H1 (cell line): ENCODE measurements at regions not wholly inside any gene's neighbourhood (a gene's known extent, or its start where the extent isn't known, plus 50 kb on each side); places are given as distances from the start of the nearest gene placed in this dataset.

ENCODE experiments used
- CTCF ChIA-PET: fragments of 300-600 bp; sonication (Branson Sonifier 250); formaldehyde crosslinking; loops from one replicate; lab custom pipeline; 2021; ENCODE audit not compliant: partially characterized antibody; lab: Charles Lee
- POLR2A ChIA-PET: fragments of 300-600 bp; sonication (Branson Sonifier 250); formaldehyde crosslinking; loops from one replicate; lab custom pipeline; 2021; ENCODE audit warnings: inconsistent platforms; ENCODE audit not compliant: partially characterized antibody; lab: Charles Lee
- DNase-seq, 2 experiments: peaks; one replicate each; pipeline versions ENCODE4 v3.0.0 to v3.0.0-alpha.2; 2010 to 2022; ENCODE audit warnings: low spot score in 2 of 2, low read depth in 1 of 2, mixed read lengths in 1 of 2
- FAIRE-seq: peaks from 2 replicates; lab custom pipeline; 2011; peaks lifted over from hg19 to GRCh38; lab: Jason Lieb, UNC
- H2AFZ ChIP-seq: 2 replicates; pipeline ENCODE4 v1.8.1; 2012; ENCODE audit warnings: low read length, inconsistent platforms
- H2AK5ac ChIP-seq: 2 replicates; pipeline ENCODE4 v1.6.1; 2013; ENCODE audit warnings: low read depth, low read length
- H2BK120ac ChIP-seq: replicated peaks from 2 replicates; pipeline ENCODE3; 2013; ENCODE audit warnings: low read depth, low read length, inconsistent platforms
- H2BK12ac ChIP-seq: 2 replicates; pipeline ENCODE4 v1.6.1; 2013; ENCODE audit warnings: low read depth, low read length
- H2BK15ac ChIP-seq: 2 replicates; pipeline ENCODE4 v1.6.1; 2013; ENCODE audit warnings: low read length
- H2BK20ac ChIP-seq: 2 replicates; pipeline ENCODE4 v1.6.1; 2013; ENCODE audit warnings: low read length
- H2BK5ac ChIP-seq: 2 replicates; pipeline ENCODE4 v1.6.1; 2013; ENCODE audit warnings: low read depth, low read length
- H3K14ac ChIP-seq: 2 replicates; pipeline ENCODE4 v1.6.1; 2013; ENCODE audit warnings: inconsistent platforms; ENCODE audit not compliant: insufficient read length
- H3K18ac ChIP-seq: 2 replicates; pipeline ENCODE4 v1.6.1; 2013; ENCODE audit warnings: low read length; ENCODE audit errors: extremely low read depth
- H3K23ac ChIP-seq: 2 replicates; pipeline ENCODE4 v1.6.1; 2013; ENCODE audit warnings: inconsistent platforms; ENCODE audit not compliant: insufficient read length
- H3K23me2 ChIP-seq: 2 replicates; pipeline ENCODE4 v1.6.1; 2013; ENCODE audit warnings: low read depth, low read length
- H3K27ac ChIP-seq: 2 replicates; pipeline ENCODE4 v1.6.1; 2011; ENCODE audit warnings: low read depth, low read length, inconsistent platforms
- H3K27me3 ChIP-seq, 4 experiments: replicated peaks in 1 of 4; 1 replicate in 1 of 4; 2 replicates in 3 of 4; pipeline versions ENCODE4 v1.6.1 to v1.8.1; 2011 to 2013; ENCODE audit warnings: low read length in 3 of 4, mild to moderate bottlenecking in 3 of 4, inconsistent platforms in 2 of 4, mixed read lengths in 2 of 4, moderate library complexity in 1 of 4; ENCODE audit not compliant: control insufficient read depth in 3 of 4, insufficient read depth in 3 of 4; ENCODE audit errors: extremely low read depth in 1 of 4
- H3K36me3 ChIP-seq, 4 experiments: 2 replicates each; pipeline versions ENCODE4 v1.6.1 to v1.8.1; 2011 to 2013; ENCODE audit warnings: mild to moderate bottlenecking in 4 of 4, low read length in 3 of 4, moderate library complexity in 2 of 4, control low read depth in 1 of 4, inconsistent platforms in 1 of 4; ENCODE audit not compliant: insufficient read depth in 4 of 4, control insufficient read depth in 2 of 4
- H3K4ac ChIP-seq: replicated peaks from 2 replicates; pipeline ENCODE3; 2013; ENCODE audit warnings: low read length, low read depth, mixed read lengths, inconsistent platforms; ENCODE audit not compliant: insufficient read length
- H3K4me1 ChIP-seq, 4 experiments: replicated peaks in 1 of 4; 1 replicate in 1 of 4; 2 replicates in 3 of 4; pipeline versions ENCODE4 v1.6.1 to v1.8.1; 2011 to 2013; ENCODE audit warnings: low read length in 3 of 4, inconsistent platforms in 2 of 4, mixed read lengths in 1 of 4; ENCODE audit not compliant: insufficient read depth in 4 of 4, control insufficient read depth in 3 of 4
- H3K4me2 ChIP-seq, 2 experiments: 2 replicates each; pipeline versions ENCODE4 v1.6.1 to v1.8.1; 2011 to 2013; ENCODE audit warnings: low read depth in 2 of 2, low read length in 2 of 2, control low read depth in 1 of 2, inconsistent platforms in 1 of 2, mild to moderate bottlenecking in 1 of 2; ENCODE audit not compliant: insufficient read depth in 1 of 2
- H3K4me3 ChIP-seq, 4 experiments: fragments of 200-600, 300-600 bp in 1 of 4; sonication (generic), shearing (Covaris generic), sonication (Bioruptor Twin) in 1 of 4; 2 replicates each; pipeline versions ENCODE4 v1.5.1 to v1.8.1; 2011 to 2016; ENCODE audit warnings: low read length in 4 of 4, low read depth in 3 of 4, control low read depth in 2 of 4, inconsistent platforms in 2 of 4, mild to moderate bottlenecking in 2 of 4, mixed read lengths in 1 of 4, moderate library complexity in 1 of 4; ENCODE audit not compliant: insufficient read depth in 2 of 4; ENCODE audit errors: extremely low read depth in 1 of 4
- H3K56ac ChIP-seq: replicated peaks from 2 replicates; pipeline ENCODE3; 2013; ENCODE audit warnings: low read depth, mild to moderate bottlenecking, mixed read lengths, low read length, inconsistent platforms; ENCODE audit not compliant: insufficient read length
- H3K79me1 ChIP-seq: 2 replicates; pipeline ENCODE4 v1.6.1; 2013; ENCODE audit warnings: low read depth, low read length, control low read depth
- H3K79me2 ChIP-seq, 2 experiments: 2 replicates each; pipeline versions ENCODE4 v1.6.1 to v1.8.1; 2012 to 2013; ENCODE audit warnings: low read length in 2 of 2, mild to moderate bottlenecking in 2 of 2, inconsistent platforms in 1 of 2; ENCODE audit not compliant: insufficient read depth in 2 of 2, control insufficient read depth in 1 of 2
- H3K9ac ChIP-seq, 4 experiments: replicated peaks in 1 of 4; 1 replicate in 1 of 4; 2 replicates in 3 of 4; pipeline versions ENCODE4 v1.6.1 to v1.8.1; 2011 to 2013; ENCODE audit warnings: low read depth in 3 of 4, low read length in 3 of 4, control low read depth in 2 of 4, mild to moderate bottlenecking in 2 of 4, moderate library complexity in 2 of 4, inconsistent platforms in 1 of 4; ENCODE audit errors: extremely low read depth in 1 of 4
- H3K9me3 ChIP-seq, 2 experiments: 2 replicates each; pipeline versions ENCODE4 v1.6.1 to v1.8.1; 2012 to 2013; ENCODE audit warnings: mild to moderate bottlenecking in 2 of 2, moderate library complexity in 2 of 2, control low read depth in 1 of 2, inconsistent platforms in 1 of 2, low read depth in 1 of 2, low read length in 1 of 2, mixed read lengths in 1 of 2; ENCODE audit not compliant: insufficient read depth in 2 of 2
- H4K20me1 ChIP-seq, 2 experiments: replicated peaks in 1 of 2; 2 replicates each; pipeline versions ENCODE3 to v1.8.1; 2011 to 2013; ENCODE audit warnings: inconsistent platforms in 2 of 2, low read length in 2 of 2, mild to moderate bottlenecking in 1 of 2; ENCODE audit not compliant: insufficient read depth in 2 of 2, control insufficient read depth in 1 of 2
- H4K5ac ChIP-seq: 2 replicates; pipeline ENCODE4 v1.6.1; 2013; ENCODE audit warnings: low read length, low read depth, mixed read lengths, inconsistent platforms; ENCODE audit not compliant: insufficient read length
- H4K8ac ChIP-seq: 2 replicates; pipeline ENCODE4 v1.8.0; 2013; ENCODE audit warnings: mild to moderate bottlenecking, moderate library complexity, low read length, inconsistent platforms; ENCODE audit not compliant: insufficient read depth; ENCODE audit errors: extremely low read depth
- H4K91ac ChIP-seq: replicated peaks from 2 replicates; pipeline ENCODE3; 2013; ENCODE audit warnings: low read length, mixed read lengths, inconsistent platforms; ENCODE audit not compliant: insufficient read length
- ASH2L ChIP-seq: fragments of 200-600, 300-600 bp; sonication (generic); IDR thresholded peaks from one replicate; pipeline ENCODE4 v1.7.1; 2017; ENCODE audit warnings: low read length
- BRCA1 ChIP-seq: IDR thresholded peaks from 2 replicates; pipeline ENCODE4 v1.6.1; 2012; ENCODE audit warnings: low read depth, low read length, improper control_type of control experiment
- CHD1 ChIP-seq: IDR thresholded peaks from 2 replicates; pipeline ENCODE4 v1.6.1; 2012; ENCODE audit warnings: low read depth, low read length, improper control_type of control experiment
- CTCF ChIP-seq, 3 experiments: IDR thresholded peaks; 1 replicate in 2 of 3; 2 replicates in 1 of 3; pipeline versions ENCODE4 v1.5.1 to v1.6.1; 2011; ENCODE audit warnings: low read length in 3 of 3, mild to moderate bottlenecking in 3 of 3, inconsistent platforms in 2 of 3, low read depth in 1 of 3, moderate library complexity in 1 of 3; ENCODE audit not compliant: insufficient read depth in 1 of 3; ENCODE audit errors: control extremely low read depth in 1 of 3
- EGR1 ChIP-seq: IDR thresholded peaks from 2 replicates; pipeline ENCODE4 v1.6.1; 2011; ENCODE audit warnings: low read depth, low read length, borderline replicate concordance
- EP300 ChIP-seq, 2 experiments: IDR thresholded peaks; 1 replicate in 1 of 2; 2 replicates in 1 of 2; pipeline ENCODE4 v1.6.1; 2011 to 2012; ENCODE audit warnings: low read depth in 2 of 2, low read length in 2 of 2, mild to moderate bottlenecking in 2 of 2, borderline replicate concordance in 1 of 2, inconsistent platforms in 1 of 2, moderate library complexity in 1 of 2
- GTF2F1 ChIP-seq: IDR thresholded peaks from 2 replicates; pipeline ENCODE4 v1.6.1; 2012; ENCODE audit warnings: low read depth, low read length, improper control_type of control experiment, borderline replicate concordance
- NRF1 ChIP-seq: IDR thresholded peaks from 2 replicates; pipeline ENCODE4 v1.6.1; 2011; ENCODE audit warnings: mild to moderate bottlenecking, low read depth, low read length, improper control_type of control experiment
- POU5F1 ChIP-seq: IDR thresholded peaks from 2 replicates; pipeline ENCODE4 v1.6.1; 2011; ENCODE audit warnings: low read depth, mild to moderate bottlenecking, low read length, moderate library complexity
- RBBP5 ChIP-seq: IDR thresholded peaks from 2 replicates; pipeline ENCODE4 v1.7.1; 2012; ENCODE audit warnings: low read depth, mild to moderate bottlenecking, inconsistent platforms, low read length, moderate library complexity, borderline replicate concordance
- SAP30 ChIP-seq: fragments of 300-600 bp; sonication (generic); IDR thresholded peaks from 2 replicates; pipeline ENCODE4 v1.7.1; 2012; ENCODE audit warnings: low read length, moderate library complexity, mild to moderate bottlenecking, inconsistent platforms; ENCODE audit not compliant: insufficient read depth, insufficient replicate concordance
- WGBS, 2 experiments: shearing (Covaris generic) in 1 of 2; methylation state at CpG; one replicate each; pipeline versions ENCODE4 v1.1.6 to v1.1.7; 2013 to 2015; ENCODE audit warnings: low lambda C conversion rate in 2 of 2, mixed read lengths in 2 of 2, inconsistent platforms in 1 of 2, low coverage in 1 of 2, missing lambda C conversion rate in 1 of 2; ENCODE audit not compliant: insufficient replicate concordance in 2 of 2, insufficient coverage in 1 of 2, insufficient read length in 1 of 2; ENCODE audit errors: extremely low coverage in 1 of 2, missing lambda C conversion rate in 1 of 2; 5-methylcytosine and 5-hydroxymethylcytosine counted together
- TF ChIP-seq, protein P1 (sequence below): IDR thresholded peaks from 2 replicates; pipeline ENCODE4 v1.6.1; 2012; ENCODE audit warnings: inconsistent platforms

GRCh38 chr12:116391501-116391900 lies 114.0 kb upstream of the MED13L start:
- no peak overlapping the region for H3K4me3 ChIP-seq
- CTCF ChIA-PET, result interaction anchor here (0.7 to 1.3 kb wide), 2 partner anchors 15 to 207 kb away, joined by 3 to 4 read pairs; no protein-coding TSS in a partner anchor
- no peak overlapping the region for H2BK120ac ChIP-seq
- H3K4me2 ChIP-seq, result no peak overlapping the region
- FAIRE-seq (no peak), DNase-seq (no peak)
- H3K14ac ChIP-seq, result no peak overlapping the region
- H3K9ac ChIP-seq, result no peak overlapping the region
- no peak overlapping the region for H3K18ac ChIP-seq
- no peak overlapping the region for H2BK20ac ChIP-seq
- H3K4ac ChIP-seq, result no peak overlapping the region
- H2AFZ ChIP-seq, result no peak overlapping the region
- no peak overlapping the region for H2AK5ac ChIP-seq
- H2BK15ac ChIP-seq, result no peak overlapping the region
- H3K56ac ChIP-seq, result no peak overlapping the region
- H4K5ac ChIP-seq, result no peak overlapping the region
- no peaks in the 10 kb centered on the region for H3K79me2 ChIP-seq
- WGBS, 2 experiments, result 94% methylated on average over 3 of the region's 3 CpGs; no CpG with 5 or more reads in 1 of the 2 experiments
- H3K23ac ChIP-seq, result no peak overlapping the region
- POLR2A ChIA-PET, result interaction anchor here (1.1 kb wide), 1 partner anchor 114 kb away, joined by 3 read pairs; no protein-coding TSS in a partner anchor
- H2BK12ac ChIP-seq, result no peak overlapping the region
- no peaks in the 10 kb centered on the region for H4K20me1 ChIP-seq
- H3K79me1 ChIP-seq, result no peaks in the 10 kb centered on the region
- H2BK5ac ChIP-seq, result no peak overlapping the region
- H4K8ac ChIP-seq, result no peak overlapping the region
- no peak for TF ChIP-seq NRF1
- TF ChIP-seq EP300 (IDR thresholded peaks at IDR 0.05; ENCODE audit: borderline replicate concordance in 1 of 2, low read depth in 2 of 2, low read length in 2 of 2), result no peak
- no peak for TF ChIP-seq CTCF (IDR thresholded peaks at IDR 0.05; ENCODE audit: control extremely low read depth in 1 of 3, insufficient read depth in 1 of 3, low read depth in 1 of 3, low read length in 3 of 3)
- TF ChIP-seq CHD1, result no peak
- TF ChIP-seq EGR1, result no peak
- no peak for TF ChIP-seq GTF2F1
- TF ChIP-seq SAP30, result no peak
- TF ChIP-seq ASH2L, result no peak
- no peak for TF ChIP-seq BRCA1
- TF ChIP-seq, protein P1, sequence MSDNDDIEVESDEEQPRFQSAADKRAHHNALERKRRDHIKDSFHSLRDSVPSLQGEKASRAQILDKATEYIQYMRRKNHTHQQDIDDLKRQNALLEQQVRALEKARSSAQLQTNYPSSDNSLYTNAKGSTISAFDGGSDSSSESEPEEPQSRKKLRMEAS, result no peak
- TF ChIP-seq RBBP5, result no peak
- no peak for TF ChIP-seq POU5F1
- no peak overlapping the region for H3K27ac ChIP-seq
- H3K4me1 ChIP-seq, result no peaks in the 10 kb centered on the region
- 0 out of 4 replicates have a peak, but pooled peaks cover 0 to 2% of the 10 kb centered on the region in 2 experiments for H3K9me3 ChIP-seq
- H3K23me2 ChIP-seq, result no peaks in the 10 kb centered on the region
- H4K91ac ChIP-seq, result no peak overlapping the region
- no peaks in the 10 kb centered on the region for H3K36me3 ChIP-seq
- H3K27me3 ChIP-seq, result no peaks in the 10 kb centered on the region
